MM.1S (cell line): ENCODE measurements at regions not wholly inside any gene's neighbourhood (a gene's known extent, or its start where the extent isn't known, plus 50 kb on each side); places are given as distances from the start of the nearest gene placed in this dataset.

ENCODE experiments used
- DNase-seq: peaks from one replicate; pipeline ENCODE4 v3.0.0-alpha.2; 2015
- H2AFZ ChIP-seq: fragments of 300-600 bp; sonication (generic); 2 replicates; pipeline ENCODE4 v1.6.0; 2016; ENCODE audit warnings: antibody characterized with exemption, low read length
- H3F3A ChIP-seq: fragments of 300-600 bp; sonication (generic); 2 replicates; pipeline ENCODE4 v1.6.1; 2016; ENCODE audit warnings: mild to moderate bottlenecking, antibody characterized with exemption, low read length, moderate library complexity, mixed read lengths; ENCODE audit not compliant: insufficient read depth
- H3K27ac ChIP-seq: fragments of 300-600 bp; sonication (generic); 2 replicates; pipeline ENCODE4 v1.5.1; 2016; ENCODE audit warnings: mild to moderate bottlenecking, low read length
- H3K27me3 ChIP-seq: fragments of 300-600 bp; sonication (generic); replicated peaks from 2 replicates; pipeline ENCODE4 v1.6.0; 2016; ENCODE audit warnings: low read length; ENCODE audit not compliant: insufficient read depth
- H3K36me3 ChIP-seq: fragments of 300-600 bp; sonication (generic); replicated peaks from 2 replicates; pipeline ENCODE4 v1.6.1; 2016; ENCODE audit warnings: mild to moderate bottlenecking, low read length, mixed read lengths; ENCODE audit not compliant: insufficient read depth
- H3K4me1 ChIP-seq: fragments of 300-600 bp; sonication (generic); 2 replicates; pipeline ENCODE4 v1.6.1; 2016; ENCODE audit warnings: low read length, mixed read lengths
- H3K4me2 ChIP-seq: fragments of 300-600 bp; sonication (generic); 2 replicates; pipeline ENCODE4 v1.6.0; 2016; ENCODE audit warnings: low read depth, low read length
- H3K4me3 ChIP-seq: fragments of 300-600 bp; sonication (generic); 2 replicates; pipeline ENCODE4 v1.5.1; 2016; ENCODE audit warnings: low read length, mixed read lengths
- H3K79me2 ChIP-seq: fragments of 300-600 bp; sonication (generic); 2 replicates; pipeline ENCODE4 v1.6.1; 2016; ENCODE audit warnings: mixed run types, low read length, mixed read lengths
- H3K9ac ChIP-seq: fragments of 300-600 bp; sonication (generic); 2 replicates; pipeline ENCODE4 v1.6.1; 2016; ENCODE audit warnings: low read length, mixed read lengths
- H3K9me2 ChIP-seq: fragments of 300-600 bp; sonication (generic); replicated peaks from 2 replicates; pipeline ENCODE4 v1.6.1; 2016; ENCODE audit warnings: mild to moderate bottlenecking, low read length, mixed read lengths; ENCODE audit not compliant: insufficient read depth
- H3K9me3 ChIP-seq: fragments of 300-600 bp; sonication (generic); replicated peaks from 2 replicates; pipeline ENCODE4 v1.6.1; 2016; ENCODE audit warnings: mild to moderate bottlenecking, low read length, mixed read lengths; ENCODE audit not compliant: insufficient read depth
- H4K20me1 ChIP-seq: fragments of 300-600 bp; sonication (generic); 2 replicates; pipeline ENCODE4 v1.6.1; 2016; ENCODE audit warnings: mild to moderate bottlenecking, low read length, moderate library complexity, mixed read lengths; ENCODE audit not compliant: insufficient read depth
- EZH2 ChIP-seq: fragments of 300-600 bp; sonication (generic); optimal IDR thresholded peaks from 2 replicates; pipeline ENCODE3; 2017; ENCODE audit warnings: low read depth, mild to moderate bottlenecking, antibody characterized with exemption, low read length, mixed read lengths
- EZH2phosphoT487 ChIP-seq: fragments of 300-600 bp; sonication (generic); IDR thresholded peaks from 2 replicates; pipeline ENCODE4 v1.6.1; 2018; ENCODE audit warnings: antibody characterized with exemption, low read length
- TF ChIP-seq, protein P1 (sequence below): fragments of 300-600 bp; sonication (generic); IDR thresholded peaks from 2 replicates; pipeline ENCODE4 v1.5.1; 2016; ENCODE audit warnings: antibody characterized with exemption, low read length, mixed read lengths

DNA sequence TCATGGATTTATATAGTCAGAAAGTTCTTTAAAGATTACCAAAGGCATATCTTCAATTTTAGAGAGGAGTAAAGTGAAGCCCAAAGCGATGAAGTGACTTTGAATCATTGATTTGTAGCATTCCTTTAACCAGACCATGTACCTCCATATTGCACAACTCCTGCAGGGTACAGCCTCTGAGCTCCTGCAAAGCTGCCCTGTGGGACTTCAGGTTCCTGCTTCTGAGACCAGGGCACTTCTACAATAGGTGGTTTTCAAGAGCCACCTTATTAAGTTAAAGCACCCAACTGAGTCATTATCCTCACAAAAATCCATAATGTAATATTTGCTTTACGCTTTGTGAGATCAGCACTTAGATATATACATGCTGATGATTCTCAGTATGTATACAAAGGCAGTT lies 270.7 kb upstream of the RGS17 start:
- H3F3A ChIP-seq, result no peaks in the 10 kb centered on the region
- H3K79me2 ChIP-seq, result no peaks in the 10 kb centered on the region
- H3K36me3 ChIP-seq, result no peaks in the 10 kb centered on the region
- no peak overlapping the region for H3K27ac ChIP-seq
- H3K27me3 ChIP-seq, result no peaks in the 10 kb centered on the region
- H3K9me2 ChIP-seq, result no peaks in the 10 kb centered on the region
- H3K4me1 ChIP-seq, result no peaks in the 10 kb centered on the region
- TF ChIP-seq, protein P1, sequence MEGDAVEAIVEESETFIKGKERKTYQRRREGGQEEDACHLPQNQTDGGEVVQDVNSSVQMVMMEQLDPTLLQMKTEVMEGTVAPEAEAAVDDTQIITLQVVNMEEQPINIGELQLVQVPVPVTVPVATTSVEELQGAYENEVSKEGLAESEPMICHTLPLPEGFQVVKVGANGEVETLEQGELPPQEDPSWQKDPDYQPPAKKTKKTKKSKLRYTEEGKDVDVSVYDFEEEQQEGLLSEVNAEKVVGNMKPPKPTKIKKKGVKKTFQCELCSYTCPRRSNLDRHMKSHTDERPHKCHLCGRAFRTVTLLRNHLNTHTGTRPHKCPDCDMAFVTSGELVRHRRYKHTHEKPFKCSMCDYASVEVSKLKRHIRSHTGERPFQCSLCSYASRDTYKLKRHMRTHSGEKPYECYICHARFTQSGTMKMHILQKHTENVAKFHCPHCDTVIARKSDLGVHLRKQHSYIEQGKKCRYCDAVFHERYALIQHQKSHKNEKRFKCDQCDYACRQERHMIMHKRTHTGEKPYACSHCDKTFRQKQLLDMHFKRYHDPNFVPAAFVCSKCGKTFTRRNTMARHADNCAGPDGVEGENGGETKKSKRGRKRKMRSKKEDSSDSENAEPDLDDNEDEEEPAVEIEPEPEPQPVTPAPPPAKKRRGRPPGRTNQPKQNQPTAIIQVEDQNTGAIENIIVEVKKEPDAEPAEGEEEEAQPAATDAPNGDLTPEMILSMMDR, result no peak
- no peak for TF ChIP-seq EZH2
- TF ChIP-seq EZH2phosphoT487, result no peak
- H3K4me2 ChIP-seq, result no peak overlapping the region
- no peak overlapping the region for H3K4me3 ChIP-seq
- H3K9me3 ChIP-seq, result no peaks in the 10 kb centered on the region
- no peak for DNase-seq
- no peak overlapping the region for H3K9ac ChIP-seq
- no peak overlapping the region for H2AFZ ChIP-seq
- H4K20me1 ChIP-seq, result no peaks in the 10 kb centered on the region

- no peak overlapping the region for H3K4me2 ChIP-seq
- TF ChIP-seq EZH2, result no peak
- no peaks in the 10 kb centered on the region for H3K4me1 ChIP-seq
- H4K20me1 ChIP-seq, result no peaks in the 10 kb centered on the region
- H2AFZ ChIP-seq, result no peak overlapping the region
- no peaks in the 10 kb centered on the region for H3K9me2 ChIP-seq
- H3K4me3 ChIP-seq, result no peak overlapping the region
- H3K9me3 ChIP-seq, result no peaks in the 10 kb centered on the region
- H3K9ac ChIP-seq, result no peak overlapping the region
- H3F3A ChIP-seq, result no peaks in the 10 kb centered on the region
- H3K36me3 ChIP-seq, result no peaks in the 10 kb centered on the region
- H3K27ac ChIP-seq, result no peak overlapping the region
- H3K79me2 ChIP-seq, result no peaks in the 10 kb centered on the region
- H3K27me3 ChIP-seq, result no peaks in the 10 kb centered on the region
- peak; percentile 33 for DNase-seq
Observed at GRCh38 chr6:153392156-153392555, 261.1 kb upstream of the RGS17 start.

DNA sequence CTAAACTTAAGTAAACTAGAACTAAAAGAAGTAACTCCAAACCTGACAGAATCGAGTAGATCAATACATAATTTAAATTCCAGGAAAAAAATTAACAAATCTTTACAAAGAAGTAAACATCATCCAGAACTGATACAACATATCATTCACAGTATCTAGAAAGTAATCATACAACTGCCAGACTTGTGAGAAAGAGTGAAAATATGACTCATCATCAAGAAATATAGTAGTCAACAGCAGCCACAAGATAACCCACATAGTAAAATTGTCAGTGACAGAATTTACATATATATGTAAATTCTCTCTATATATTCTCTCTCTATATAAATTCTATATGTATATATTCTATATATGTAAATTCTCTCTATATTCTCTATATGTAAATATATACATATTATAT lies 242.8 kb upstream of the RGS17 start:
- H2AFZ ChIP-seq, result no peak overlapping the region
- H3K9me2 ChIP-seq, result no peaks in the 10 kb centered on the region
- DNase-seq, result no peak
- no peaks in the 10 kb centered on the region for H3F3A ChIP-seq
- H3K9ac ChIP-seq, result no peak overlapping the region
- no peaks in the 10 kb centered on the region for H3K27me3 ChIP-seq
- H3K9me3 ChIP-seq, result no peaks in the 10 kb centered on the region
- H3K4me3 ChIP-seq, result no peak overlapping the region
- TF ChIP-seq EZH2phosphoT487, result no peak
- TF ChIP-seq EZH2, result no peak
- TF ChIP-seq, protein P1, result no peak
- H3K79me2 ChIP-seq, result no peaks in the 10 kb centered on the region
- no peaks in the 10 kb centered on the region for H4K20me1 ChIP-seq
- no peaks in the 10 kb centered on the region for H3K36me3 ChIP-seq
- H3K27ac ChIP-seq, result no peak overlapping the region
- H3K4me2 ChIP-seq, result no peak overlapping the region
- H3K4me1 ChIP-seq, result no peaks in the 10 kb centered on the region

DNA sequence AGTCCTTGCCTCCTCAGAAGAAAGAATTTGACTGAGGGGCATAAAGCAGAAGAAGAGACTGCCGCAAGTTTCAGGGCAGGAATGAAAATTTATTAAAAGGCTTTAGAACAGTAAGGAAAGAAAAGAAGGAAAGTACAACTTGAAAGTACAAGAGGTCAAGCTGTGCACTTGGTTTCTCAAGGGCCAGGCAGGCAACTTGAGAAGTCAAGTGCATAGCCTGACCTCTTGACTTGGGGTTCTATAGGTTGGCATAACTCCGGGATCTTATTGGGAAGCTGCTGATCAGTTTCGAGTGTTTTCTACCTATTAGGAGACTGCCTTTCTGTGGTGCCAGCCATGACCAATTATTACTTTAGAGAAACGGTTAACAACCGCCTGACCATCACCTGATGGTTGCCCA lies 237.0 kb upstream of the RGS17 start:
- H3K4me3 ChIP-seq, result no peak overlapping the region
- H3K9ac ChIP-seq, result no peak overlapping the region
- no peak for DNase-seq
- H3K4me2 ChIP-seq, result no peak overlapping the region
- H3K9me3 ChIP-seq, result no peaks in the 10 kb centered on the region
- H3K36me3 ChIP-seq, result no peaks in the 10 kb centered on the region
- TF ChIP-seq, protein P1, result no peak
- TF ChIP-seq EZH2, result no peak
- no peak for TF ChIP-seq EZH2phosphoT487
- H3F3A ChIP-seq, result no peaks in the 10 kb centered on the region
- H2AFZ ChIP-seq, result no peak overlapping the region
- no peaks in the 10 kb centered on the region for H4K20me1 ChIP-seq
- H3K27me3 ChIP-seq, result no peaks in the 10 kb centered on the region
- H3K79me2 ChIP-seq, result no peaks in the 10 kb centered on the region
- H3K27ac ChIP-seq, result no peak overlapping the region
- no peaks in the 10 kb centered on the region for H3K4me1 ChIP-seq
- no peaks in the 10 kb centered on the region for H3K9me2 ChIP-seq
